ENCODE measurements at regions not wholly inside any gene's neighbourhood (a gene's known extent, or its start where the extent isn't known, plus 50 kb on each side); places are given as distances from the start of the nearest gene placed in this dataset.

DNA sequence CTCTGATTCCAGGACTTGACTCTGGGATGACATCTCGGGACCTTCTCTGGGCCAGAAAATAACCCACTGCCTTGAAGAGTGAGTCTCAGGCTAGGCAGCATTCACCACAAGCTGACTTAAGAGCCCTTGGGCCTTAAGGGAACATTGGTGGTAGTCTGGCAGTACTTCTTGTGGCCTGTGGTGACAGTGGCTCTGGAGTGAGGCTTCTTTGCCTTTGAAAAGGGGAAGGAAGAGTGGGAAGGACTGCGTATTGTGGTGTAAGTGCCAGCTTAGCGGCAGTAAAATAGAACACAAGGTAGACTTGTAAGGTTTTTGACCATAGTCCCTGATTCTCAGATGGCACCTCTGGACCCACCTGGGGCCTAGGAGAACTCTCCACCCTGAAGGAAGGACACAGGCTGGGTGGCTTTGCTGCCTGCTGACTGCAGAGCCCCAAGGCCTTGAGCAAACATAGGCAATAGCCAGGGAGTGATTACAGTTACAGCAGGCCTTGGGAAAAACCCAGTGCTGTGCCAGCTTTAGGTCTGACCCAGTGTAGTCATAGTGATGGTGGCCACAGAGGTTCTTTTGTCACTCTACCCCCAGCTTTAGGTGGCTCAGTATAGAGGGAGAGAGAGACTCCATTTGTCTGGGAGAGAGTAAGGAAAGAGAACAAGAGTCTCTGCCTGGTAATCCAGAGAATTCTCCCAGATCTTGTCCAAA lies 483.9 kb downstream of the SH2D4B start:
- DNase-seq (ENCODE audit: low spot score): no peak

DNA sequence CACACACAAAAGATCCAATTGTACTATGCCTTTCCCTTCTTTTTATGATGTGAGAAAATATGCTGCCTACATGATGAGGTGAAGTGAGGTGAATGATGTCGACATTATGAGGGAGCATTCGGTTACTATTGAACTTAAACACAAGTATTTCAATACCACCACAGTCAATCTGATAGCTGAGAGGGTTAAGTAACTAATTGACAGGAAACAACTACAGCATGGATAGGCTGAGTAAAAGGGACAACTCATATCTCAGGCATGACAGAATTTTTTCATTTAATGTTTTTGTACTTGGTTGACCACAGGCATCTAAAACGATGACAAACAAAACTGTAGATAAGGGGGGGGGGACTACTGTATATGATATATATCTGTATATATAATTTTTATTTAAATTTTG lies 488.9 kb downstream of the SH2D4B start:
- no peak for DNase-seq (ENCODE audit: low spot score)

DNA sequence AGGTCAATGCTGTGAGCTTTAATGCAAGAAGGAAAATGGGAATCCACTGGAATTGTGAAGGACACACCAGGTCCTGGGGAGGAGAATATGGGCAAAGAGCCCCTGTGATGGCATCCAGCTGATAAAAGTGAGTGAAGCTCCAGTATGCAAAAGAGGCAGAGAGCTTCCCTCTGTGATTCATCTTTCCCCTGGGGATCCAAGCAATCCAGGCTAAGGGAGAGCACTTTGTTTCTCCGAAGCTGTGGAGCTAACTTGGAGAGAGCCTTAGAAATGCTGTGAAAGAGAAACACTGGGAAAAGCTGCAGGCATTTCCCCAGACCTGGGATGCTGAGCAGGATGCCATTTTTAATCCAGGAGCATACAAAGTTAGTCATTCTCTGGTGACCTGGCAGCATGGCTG lies 489.5 kb downstream of the SH2D4B start:
- DNase-seq (ENCODE audit: low spot score): no peak

DNA sequence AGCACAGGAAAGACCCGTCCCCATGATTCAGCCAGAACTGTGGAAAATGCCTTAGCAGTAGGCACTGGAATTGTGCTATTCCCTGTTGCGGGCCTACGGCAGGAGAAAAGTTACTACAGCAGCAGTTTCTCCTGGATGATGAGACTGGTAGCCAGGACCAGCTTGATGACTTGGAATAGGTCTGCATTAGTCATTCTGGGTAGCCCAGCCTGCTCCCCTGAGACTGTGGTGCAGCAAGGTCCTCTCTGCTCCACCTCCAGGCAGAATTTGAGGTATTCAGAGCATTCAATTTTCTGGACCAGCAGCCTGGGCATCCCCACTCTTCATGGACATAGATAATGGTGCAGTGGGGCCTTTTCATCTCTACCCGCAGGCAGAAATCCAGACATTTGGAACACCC lies 490.0 kb downstream of the SH2D4B start:
- DNase-seq (ENCODE audit: low spot score): no peak

DNA sequence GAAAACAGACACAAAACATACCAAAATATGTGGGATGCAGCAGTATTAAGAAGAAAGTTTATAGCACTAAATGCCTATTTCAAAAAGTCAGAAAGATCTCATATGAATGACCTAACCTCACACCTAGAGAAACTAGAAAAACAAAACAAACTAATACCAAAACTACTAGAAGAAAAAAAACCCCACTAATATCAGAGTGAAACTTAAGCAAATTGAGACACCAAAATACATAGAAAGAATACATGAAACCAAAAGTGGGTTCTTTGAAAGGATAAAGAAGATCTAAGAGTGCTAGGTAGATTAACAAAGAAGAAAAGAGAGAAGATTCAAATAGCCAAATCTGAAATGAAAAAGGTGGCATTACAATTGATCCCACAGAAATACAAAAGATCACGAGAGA lies 494.1 kb downstream of the SH2D4B start:
- DNase-seq (ENCODE audit: low spot score): no peak

DNA sequence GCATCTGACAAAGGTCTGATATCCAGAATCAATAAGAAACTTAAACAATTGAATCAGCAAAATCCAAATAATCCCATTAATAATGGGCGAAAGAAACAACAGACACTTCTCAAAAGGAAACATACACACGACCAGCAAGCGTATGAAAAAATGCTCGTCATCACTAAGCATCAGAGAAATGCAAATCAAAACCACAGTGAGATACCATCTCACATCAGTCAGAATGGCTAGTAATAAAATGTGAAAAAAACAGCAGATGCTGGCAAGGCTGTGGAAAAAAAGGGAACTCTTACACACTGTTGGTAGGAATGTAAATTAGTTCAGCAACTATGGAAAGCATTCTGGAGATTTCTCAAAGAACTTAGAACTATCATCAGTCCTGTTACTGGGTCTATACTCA lies 496.7 kb downstream of the SH2D4B start:
- no peak for DNase-seq (ENCODE audit: low spot score)

DNA sequence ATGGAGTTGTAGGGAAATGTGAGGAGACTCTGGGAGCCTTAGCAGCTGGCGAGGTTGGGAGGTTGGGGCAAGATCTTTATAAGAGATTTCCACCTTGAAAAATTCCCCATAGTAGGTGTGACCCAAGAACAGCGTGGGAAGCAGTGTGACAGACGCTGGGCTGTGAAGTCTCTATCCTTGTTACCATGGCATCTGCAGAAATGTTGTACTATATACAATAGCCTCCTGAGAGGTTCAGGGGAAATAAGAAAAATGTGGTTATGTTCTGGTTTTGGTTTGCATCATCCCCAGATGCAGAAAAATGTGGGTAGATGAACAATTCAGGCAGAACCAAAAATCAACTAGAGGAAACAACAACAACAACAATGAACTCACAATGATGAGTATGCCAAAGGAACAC lies 498.6 kb downstream of the SH2D4B start:
- no peak for DNase-seq (ENCODE audit: low spot score)

DNA sequence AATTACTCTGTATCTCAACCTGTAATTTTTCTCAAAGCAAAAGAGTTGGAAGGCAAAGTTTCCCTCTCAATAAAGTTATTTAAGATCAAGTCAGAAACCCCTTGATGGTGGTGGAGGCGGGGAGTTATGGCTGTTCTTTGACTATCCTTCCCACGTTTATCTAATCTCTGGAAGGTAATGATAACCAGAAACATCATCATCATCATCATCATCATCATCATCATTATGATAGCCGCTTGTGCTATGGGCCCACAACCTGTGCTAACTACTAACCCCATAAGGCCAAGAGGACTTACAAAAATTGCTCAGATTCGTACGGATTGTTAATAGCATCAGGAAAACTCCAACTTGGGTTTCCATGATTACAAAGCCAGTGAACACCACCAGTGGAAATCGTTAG lies 502.3 kb downstream of the SH2D4B start:
- DNase-seq (ENCODE audit: low spot score): no peak

DNA sequence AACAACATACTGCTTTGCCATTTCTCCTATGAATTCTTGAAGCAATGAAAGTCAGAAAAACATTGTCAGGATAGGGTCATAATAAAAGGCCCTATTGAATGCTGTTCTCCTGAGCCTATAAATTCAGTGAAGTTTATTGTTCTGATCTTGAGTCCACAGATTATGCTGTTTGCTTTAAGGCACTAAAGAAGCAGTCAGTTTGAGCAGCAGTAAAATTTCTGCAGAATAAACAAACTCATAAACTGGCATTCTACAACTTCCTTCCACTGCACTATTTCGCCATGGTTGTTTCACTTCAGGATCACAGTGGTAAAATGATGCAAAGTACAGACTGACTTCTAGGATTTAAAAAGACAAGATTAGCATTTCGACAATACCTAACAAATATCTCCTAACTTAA lies 503.2 kb downstream of the SH2D4B start:
- DNase-seq (ENCODE audit: low spot score): no peak

DNA sequence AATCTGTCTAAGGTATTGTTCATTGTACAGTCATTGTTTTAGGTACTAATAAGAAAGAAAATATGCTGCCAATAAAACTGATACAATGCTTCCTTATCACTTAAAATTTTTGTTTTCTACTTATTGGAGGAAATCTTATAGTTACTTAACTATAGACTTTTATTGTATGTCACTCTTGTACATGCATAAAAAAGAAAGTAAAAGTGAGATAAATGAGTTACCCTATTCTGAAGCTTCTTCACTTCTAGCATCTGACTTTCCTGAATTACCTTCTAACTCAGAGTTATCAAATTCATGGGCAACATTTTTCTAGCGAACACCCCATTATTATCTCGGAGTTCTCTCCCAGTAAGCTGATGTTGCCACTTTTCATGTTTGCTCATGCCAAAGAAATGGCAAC lies 504.9 kb downstream of the SH2D4B start:
- no peak for DNase-seq (ENCODE audit: low spot score)

DNA sequence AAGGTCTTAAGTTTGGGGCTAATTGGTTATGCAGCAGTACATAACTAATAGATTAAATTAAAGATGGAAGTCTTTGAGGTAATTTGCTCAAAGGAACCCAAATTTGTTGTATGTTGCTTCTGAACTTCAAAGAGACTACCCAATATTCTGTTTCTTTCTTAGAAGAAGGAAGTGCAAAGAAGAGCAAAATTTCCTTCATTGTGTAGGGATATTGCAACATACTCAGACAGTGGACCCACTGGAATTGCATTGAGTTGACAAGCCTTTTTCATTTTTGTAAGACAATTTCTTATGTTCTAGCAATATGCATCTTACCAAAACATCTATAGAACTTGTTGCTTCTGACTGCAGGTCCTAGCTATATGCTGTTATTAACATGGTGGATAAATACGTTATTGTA lies 527.8 kb downstream of the SH2D4B start:
- DNase-seq (ENCODE audit: low spot score): no peak

DNA sequence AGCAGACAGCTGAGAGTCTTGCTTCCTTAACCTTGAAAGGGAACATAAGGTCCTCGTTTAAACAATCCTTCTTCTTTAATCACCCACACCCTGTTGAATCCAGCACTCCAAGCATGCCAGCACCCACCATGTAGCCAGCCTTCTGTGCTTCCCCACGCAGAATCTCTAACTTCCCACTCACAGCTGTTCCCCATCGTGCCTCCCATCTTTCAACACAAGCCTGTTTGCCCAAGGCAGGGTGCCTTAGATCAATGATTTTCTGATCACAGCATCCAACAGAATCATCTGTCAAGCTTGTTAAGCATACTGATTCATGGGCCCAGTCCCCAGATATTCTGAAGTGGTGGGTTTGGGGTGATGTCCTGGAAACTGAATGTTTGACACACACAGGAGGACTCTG lies 530.8 kb downstream of the SH2D4B start:
- DNase-seq (ENCODE audit: low spot score): no peak

DNA sequence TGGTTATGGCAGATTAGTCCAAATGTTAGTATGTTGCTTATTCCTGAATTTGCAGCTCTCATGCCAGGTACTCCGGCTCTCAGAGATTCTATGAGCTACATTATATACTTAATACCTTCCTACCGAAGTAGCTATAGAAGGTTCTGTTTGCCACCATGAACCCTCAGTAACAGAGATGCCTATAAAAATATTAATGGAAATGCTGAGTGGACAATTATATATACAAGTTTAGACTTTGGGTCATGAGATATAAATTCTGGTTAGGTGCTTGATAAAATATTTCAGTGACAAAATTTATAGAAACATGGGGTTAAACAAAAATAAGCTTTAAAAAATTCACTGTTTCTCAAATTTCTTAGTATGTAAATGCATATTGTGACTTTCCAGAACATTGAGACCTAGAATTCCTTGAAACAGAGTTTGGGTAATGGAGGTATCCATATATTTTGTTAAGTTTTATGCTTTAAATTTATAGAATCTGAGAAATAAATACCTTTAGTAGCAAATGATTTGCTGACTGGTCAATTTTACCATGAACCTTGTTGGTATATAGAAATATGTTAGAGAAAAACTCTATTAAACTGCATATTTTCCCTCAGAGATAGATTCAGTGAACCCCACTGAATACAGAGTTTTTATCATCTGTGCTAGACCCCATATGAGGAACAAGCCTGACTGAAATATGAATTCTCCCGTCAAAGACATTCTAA lies 533.5 kb downstream of the SH2D4B start:
- DNase-seq (ENCODE audit: low spot score): no peak

DNA sequence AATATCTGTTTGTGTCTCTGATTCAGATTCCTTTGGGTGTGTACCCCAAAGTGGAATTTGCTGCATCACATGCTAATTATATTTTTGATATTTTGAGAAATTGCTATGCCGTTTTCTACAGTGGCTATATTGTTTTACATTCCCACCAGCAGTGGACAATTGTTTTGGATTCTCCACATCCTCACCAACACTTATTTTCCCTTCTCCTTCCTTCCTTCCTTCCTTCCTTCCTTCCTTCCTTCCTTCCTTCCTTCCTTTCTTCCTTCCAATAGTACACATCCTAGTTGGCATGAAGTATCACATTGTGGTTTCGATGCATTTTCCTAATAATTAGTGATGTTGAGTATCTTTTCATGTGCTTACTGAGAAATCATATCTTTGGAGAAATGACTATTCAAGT lies 535.5 kb downstream of the SH2D4B start:
- no peak for DNase-seq (ENCODE audit: low spot score)

DNA sequence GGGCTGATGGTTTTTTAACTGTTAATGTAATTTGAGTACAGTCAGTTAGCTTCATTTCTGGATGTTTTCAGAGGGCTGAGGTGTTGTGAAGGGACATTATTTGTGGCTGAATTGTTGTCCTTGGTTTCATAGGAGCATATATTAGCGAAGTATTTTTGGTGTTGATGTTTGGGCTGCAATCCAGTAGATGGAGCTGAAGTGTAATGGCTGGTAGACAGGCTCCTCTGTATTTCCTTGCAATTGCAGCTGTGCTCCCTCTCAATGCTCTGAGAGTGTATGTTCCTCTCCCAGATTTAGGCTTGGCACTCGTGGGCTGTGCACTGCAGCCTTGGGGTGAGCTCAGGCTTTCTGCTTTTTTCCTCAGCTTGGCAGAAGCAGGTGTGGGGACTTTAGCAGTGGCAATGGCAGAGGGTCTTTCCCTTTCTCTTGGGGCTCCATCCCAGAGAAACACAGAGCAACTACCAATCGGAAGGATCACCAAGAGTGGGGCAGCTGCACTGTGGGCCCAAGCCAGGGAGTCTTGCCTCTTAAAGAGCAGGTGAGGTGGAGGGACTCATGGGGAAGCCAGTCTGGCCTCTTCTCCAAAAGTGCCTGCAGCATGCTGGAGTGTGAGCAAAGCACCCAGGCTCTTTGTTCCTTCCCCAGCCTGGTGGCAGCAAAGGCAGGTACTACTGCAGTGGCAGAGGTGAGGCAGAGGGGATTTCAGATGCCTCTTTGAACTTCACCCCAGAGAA lies 544.4 kb downstream of the SH2D4B start:
- no peak for DNase-seq (ENCODE audit: low spot score)

DNA sequence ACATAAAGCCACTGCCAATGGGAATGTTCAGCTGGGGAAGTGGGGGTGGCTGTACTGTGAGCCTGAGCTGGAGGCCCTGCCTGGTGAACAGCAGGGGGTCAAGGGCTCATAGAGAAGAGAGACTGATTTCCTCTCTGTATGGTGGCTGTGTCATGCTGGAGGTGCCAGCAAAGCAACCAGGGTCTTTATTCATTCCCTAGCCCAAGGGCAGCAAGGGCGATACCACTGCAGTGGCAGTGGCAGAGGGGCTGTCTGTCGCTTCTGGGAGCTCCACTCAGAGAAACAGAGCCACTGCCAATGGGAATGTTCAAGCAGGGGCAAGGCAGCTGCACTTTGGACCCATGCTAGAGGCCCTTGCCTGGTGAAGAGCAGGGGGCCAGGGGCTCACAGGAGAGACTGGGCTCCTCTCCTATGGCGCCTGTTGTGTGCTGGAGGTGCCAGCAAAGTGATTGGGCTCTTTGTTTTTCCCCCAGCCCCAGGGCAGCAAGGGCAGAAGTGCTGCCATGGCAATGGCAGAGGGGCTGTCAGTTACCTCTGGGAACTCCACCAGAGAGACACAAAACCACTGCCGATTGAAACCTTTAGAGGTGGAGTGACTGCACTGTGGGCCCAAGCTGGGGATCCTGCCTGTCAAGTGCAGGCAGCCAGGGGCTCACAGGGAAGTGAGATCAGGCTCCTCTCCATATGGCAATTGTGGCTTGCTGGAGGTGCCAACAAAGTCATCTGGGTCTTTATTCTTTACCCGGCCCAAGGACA lies 545.1 kb downstream of the SH2D4B start:
- DNase-seq (ENCODE audit: low spot score): no peak

DNA sequence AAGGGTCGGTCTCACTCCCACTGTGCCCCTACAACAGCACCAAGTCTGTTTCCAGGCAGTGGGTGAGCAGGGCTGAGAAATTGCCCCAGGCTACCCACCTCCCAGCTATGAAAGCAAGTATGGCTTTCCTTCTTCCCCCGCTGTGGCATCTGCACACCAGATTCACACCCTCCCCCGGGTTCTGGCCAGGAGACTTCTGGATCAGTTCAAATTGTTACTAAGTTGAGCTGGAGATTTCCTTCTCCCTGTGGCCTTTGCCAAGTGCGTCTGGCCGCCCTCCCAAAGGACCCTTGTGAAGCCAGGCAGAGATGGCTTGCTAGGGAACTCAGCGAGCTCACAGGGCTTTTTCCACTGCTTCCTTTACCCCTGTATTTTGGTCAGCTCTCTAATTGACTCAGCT lies 555.4 kb downstream of the SH2D4B start:
- no peak for DNase-seq (ENCODE audit: low spot score)

DNA sequence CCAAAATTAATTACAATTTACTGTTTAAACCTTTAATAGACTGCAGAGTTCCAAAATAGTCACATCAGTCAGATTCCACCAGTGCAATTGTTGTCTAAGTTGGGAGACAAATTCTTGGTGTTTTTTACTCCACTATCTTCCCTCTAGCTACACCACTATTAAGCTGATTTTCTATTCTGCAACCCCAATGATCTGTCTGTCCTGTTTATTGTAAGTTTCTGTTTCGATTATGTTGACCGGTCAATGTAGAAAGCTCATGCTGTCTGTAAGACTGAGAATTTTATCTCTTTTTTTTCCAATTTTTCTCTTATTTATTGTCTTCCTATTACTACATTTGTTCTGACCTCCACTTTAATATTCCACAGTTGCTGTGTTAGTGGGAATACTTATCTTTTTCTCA lies 557.5 kb downstream of the SH2D4B start:
- DNase-seq (ENCODE audit: low spot score): no peak

DNA sequence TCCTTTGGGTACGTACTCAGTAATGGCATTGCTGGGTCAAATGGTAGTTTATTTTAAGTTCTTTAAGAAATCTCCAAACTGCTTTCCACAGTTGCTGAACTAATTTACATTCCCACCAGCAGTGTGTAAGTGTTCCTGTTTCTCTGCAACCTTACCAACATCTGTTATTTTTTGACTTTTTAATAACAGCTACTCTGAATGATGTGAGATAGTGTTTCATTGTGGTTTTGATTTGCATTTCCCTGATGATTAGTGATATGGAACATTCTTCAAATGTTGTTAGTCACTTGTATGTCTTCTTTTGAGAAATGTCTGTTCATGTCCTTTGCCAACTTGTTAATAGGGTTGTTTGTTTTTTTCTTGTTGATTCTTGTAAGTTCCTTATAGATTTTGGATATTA lies 558.9 kb downstream of the SH2D4B start:
- DNase-seq (ENCODE audit: low spot score): no peak

DNA sequence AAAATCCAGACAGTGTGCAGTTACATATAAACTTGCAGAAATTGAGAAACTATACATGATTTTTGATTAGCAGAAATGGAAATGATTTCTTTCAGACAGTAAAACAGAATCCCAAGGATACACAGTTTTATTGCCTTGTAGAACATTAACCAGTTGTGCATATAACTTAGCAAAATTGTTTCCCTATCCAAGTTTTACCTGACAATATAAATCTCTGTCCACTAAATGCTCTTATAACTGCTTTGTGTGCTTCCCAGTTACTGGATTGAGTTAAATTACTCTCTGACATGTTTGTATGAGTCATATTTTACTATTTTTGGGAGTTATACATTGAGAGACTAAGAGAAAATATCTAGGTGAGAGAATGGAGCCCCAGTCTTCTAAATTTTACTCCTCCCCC lies 563.4 kb downstream of the SH2D4B start:
- DNase-seq (ENCODE audit: low spot score): no peak

DNA sequence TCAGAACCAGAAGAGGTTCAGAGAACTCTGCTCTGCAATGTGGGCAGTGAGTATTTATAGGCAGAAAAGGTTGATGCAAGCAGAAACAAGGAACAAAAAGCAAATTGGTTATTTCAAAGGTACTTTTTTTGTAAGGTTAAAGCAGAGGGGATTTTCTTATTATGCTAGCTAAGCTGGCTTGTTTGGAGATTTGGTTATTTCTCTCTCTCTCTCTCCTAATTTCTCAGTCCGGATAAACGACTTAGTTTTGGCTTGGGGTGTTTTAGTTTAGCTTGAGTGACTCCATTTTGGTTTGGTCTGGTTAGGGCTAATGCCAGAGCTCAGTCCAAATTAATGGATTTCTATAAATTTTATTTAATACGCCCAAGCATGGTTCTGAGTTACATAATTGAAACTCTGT lies 566.8 kb downstream of the SH2D4B start:
- DNase-seq (ENCODE audit: low spot score): no peak

DNA sequence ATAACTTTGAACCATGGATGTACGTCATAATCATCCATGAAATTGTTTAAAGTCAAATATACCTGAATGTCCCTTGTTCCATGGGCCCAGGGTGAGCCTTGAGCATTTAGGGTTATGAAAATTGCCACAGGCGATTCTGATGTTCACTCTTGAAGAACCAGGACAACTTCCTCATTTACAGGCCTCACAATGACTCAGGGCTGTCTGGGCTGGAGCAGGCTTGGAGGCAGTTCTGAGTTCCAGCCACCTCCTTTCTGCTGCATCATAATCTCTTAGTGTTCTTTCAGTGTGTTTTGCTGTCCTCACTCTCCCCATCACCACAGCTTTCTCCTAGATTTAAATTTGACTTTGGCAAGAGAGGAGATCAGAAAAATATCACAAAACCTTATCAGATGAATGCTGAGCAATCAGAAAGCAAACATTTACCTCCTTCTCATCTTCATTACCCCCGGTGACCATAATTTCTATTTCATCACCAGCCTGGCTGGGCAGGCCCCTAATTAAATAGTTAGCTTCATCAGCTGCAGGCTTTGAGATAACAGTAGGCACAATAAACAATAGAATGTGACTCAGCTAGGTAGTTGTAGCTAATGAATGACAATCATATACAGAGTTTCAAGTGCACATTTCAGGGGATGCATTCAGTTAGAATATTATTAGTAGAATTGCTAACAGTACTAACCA lies 571.0 kb downstream of the SH2D4B start:
- no peak for DNase-seq (ENCODE audit: low spot score)
